ENCODE measurements at regions not wholly inside any gene's neighbourhood (a gene's known extent, or its start where the extent isn't known, plus 50 kb on each side); places are given as distances from the start of the nearest gene placed in this dataset.

DNA sequence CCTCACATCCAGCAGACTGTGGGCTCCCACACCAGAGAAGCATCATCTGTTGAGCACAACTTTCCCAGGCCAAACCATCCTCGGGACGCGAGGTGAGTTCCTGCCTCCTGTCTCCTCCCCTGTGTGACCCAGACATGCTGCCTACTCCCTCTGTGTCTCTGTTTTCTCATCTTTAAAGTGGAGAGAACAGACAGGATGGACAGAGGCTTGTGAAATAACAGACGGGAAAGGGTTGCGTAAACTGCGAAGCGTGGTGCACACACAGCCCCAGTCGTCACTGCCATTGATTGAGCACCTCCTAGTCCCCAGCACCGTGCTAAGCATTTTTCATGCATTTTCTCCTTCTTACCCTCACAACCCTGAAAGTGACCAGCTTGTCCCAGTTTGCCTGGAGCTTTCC, 52.1 kb upstream of the LMX1B start:
- TF ChIP-seq, protein P1, sequence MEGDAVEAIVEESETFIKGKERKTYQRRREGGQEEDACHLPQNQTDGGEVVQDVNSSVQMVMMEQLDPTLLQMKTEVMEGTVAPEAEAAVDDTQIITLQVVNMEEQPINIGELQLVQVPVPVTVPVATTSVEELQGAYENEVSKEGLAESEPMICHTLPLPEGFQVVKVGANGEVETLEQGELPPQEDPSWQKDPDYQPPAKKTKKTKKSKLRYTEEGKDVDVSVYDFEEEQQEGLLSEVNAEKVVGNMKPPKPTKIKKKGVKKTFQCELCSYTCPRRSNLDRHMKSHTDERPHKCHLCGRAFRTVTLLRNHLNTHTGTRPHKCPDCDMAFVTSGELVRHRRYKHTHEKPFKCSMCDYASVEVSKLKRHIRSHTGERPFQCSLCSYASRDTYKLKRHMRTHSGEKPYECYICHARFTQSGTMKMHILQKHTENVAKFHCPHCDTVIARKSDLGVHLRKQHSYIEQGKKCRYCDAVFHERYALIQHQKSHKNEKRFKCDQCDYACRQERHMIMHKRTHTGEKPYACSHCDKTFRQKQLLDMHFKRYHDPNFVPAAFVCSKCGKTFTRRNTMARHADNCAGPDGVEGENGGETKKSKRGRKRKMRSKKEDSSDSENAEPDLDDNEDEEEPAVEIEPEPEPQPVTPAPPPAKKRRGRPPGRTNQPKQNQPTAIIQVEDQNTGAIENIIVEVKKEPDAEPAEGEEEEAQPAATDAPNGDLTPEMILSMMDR (IDR thresholded peaks at IDR 0.05), result no peak
- no peak for TF ChIP-seq ZFX (IDR thresholded peaks at IDR 0.05; ENCODE audit: borderline replicate concordance)
